NCI-H2171 treated with DMSO at 0.1 percent for 48 hours (cell line): ENCODE measurements at regions not wholly inside any gene's neighbourhood (a gene's known extent, or its start where the extent isn't known, plus 50 kb on each side); places are given as distances from the start of the nearest gene placed in this dataset.
"Not testable (repeated sequence)": the region's sequence is repeated elsewhere in the genome, so short reads cannot be mapped to it uniquely, and the experiment has no call there.

Experiments
- DNase-seq: peaks from one replicate; lab custom pipeline; 2025; lab: John Stamatoyannopoulos, UW

- DNase-seq = peak; percentile 11
Measured at GRCh38 chr22:47354668-47355387, 592.4 kb downstream of the TBC1D22A start.

GRCh38 chr22:47352920-47353700 lies 590.7 kb downstream of the TBC1D22A start:
- DNase-seq = no peak

DNA sequence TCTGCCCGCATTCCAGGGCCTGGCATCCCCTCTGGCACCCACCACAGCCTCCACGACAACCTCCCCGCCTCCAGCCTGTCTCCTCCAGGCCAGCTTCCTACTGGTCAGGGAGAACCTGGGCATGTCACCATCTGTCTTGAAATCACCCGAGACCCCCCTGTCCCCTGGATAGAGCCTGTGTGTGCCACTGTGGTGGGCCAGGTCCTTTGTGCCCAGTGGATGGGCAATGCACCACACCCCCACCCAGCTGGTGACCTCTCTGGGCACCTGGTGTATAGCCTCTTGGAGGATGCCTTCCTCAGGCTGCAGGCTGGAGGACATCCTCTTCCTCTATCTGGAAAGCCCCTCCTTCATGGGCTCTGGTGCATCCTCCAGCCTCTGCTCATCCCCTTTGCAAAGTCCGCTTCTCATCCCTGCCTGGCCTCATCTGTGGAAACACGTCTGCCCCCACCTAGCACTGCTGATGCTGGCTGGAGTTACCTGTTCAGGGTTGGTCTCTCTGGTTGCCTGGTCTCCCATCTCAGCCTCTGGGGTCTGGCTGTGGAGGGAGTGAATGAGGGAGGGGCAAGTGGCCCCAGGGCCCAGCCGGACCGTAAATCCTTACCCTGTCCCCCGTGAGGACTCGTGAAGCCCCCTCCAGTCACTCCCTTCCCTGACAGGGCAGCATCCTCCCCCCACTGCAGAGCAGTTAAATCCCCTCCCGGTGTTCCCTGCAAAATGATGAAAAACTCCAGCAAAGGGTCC lies 589.6 kb downstream of the TBC1D22A start:
- no peak for DNase-seq

DNA sequence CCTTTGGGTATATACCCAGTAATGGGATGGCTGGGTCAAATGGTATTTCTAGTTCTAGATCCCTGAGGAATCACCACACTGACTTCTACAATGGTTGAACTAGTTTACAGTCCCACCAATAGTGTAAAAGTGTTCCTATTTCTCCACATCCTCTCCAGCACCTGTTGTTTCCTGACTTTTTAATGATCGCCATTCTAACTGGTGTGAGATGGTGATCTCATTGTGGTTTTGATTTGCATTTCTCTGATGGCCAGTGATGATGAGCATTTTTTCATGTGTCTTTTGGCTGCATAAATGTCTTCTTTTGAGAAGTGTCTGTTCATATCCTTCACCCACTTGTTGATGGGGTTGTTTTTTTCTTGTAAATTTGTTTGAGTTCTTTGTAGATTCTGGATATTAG lies 583.8 kb downstream of the TBC1D22A start:
- DNase-seq = not testable (repeated sequence)

DNA sequence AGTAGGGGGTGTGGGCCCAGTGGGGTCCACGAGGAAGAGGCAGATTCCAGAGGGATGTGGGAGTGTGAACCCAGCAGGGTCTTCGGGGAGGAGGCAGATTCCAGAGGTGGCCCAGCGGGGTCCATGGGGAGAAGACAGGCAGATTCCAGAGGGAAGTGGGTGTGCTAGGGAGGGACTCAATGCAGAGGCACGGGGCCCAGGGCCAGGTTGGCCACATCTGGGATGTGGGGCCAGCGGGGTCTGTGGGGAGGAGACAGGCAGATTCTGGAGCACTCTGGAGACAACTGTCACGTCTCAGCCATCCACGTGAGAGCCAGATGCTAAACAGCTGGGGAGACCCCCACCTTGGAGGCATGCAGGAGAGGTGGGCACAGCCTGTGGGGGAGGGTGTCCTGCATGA lies 582.6 kb downstream of the TBC1D22A start:
- DNase-seq = no peak

GRCh38 chr22:47344414-47344813 lies 582.0 kb downstream of the TBC1D22A start:
- DNase-seq = no peak

- no peak for DNase-seq
Measured at GRCh38 chr22:47343611-47344010, 581.2 kb downstream of the TBC1D22A start.

GRCh38 chr22:47342446-47342845 lies 580.0 kb downstream of the TBC1D22A start:
- no peak for DNase-seq

DNA sequence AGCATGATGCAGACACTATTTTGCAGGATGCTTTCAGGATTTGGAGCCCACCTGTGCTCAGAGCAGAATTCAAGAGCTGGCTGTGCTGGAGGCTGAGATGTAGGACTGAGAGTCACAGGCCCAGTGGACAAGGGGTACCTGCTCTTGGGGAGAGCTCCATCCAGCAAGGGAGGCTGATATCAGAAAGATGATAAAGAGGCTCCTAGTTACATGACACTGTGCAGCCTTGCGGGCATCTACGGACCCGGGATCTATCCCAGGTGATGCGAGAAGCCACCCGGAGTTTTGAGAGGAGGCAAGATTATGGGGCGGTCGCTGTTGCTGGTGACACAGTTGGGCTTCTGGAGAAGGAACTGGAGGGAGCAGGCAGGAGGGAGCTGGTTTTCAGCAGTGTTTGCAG lies 579.0 kb downstream of the TBC1D22A start:
- DNase-seq = no peak

DNA sequence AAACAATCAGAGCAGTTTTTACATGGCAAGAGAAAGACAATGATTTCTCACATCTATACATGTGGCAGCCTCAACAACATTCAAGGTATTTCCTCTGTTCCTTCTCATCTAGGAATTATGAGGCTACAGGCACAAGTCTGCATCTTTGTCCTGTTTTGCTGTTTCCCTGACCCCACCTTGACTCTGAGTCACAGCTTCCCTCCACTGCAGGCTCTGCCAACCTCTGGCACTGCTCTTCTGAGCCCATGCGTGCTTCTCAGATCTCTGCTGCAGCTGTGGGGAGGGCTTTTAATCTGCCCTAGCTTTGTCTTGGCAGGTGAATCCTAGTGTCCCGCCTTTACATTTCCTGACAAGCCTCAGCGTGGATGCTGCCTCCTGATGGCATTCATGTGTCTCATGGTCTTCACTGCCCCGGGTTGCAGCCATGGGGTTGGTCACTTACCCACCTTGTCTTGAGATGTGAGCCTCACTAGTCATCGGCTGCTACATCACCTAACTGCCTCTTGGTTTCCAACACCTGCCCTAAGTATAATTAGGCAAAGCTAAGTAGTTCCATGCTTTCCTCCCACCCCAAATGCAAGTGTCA lies 578.5 kb downstream of the TBC1D22A start:
- no peak for DNase-seq

- DNase-seq = no peak
Measured at GRCh38 chr22:47337161-47337621, 574.7 kb downstream of the TBC1D22A start.

GRCh38 chr22:47335958-47336357 lies 573.5 kb downstream of the TBC1D22A start:
- no peak for DNase-seq

- no peak for DNase-seq
Measured at GRCh38 chr22:47335460-47335859, 573.0 kb downstream of the TBC1D22A start.

GRCh38 chr22:47334601-47335000 lies 572.2 kb downstream of the TBC1D22A start:
- DNase-seq = no peak

DNA sequence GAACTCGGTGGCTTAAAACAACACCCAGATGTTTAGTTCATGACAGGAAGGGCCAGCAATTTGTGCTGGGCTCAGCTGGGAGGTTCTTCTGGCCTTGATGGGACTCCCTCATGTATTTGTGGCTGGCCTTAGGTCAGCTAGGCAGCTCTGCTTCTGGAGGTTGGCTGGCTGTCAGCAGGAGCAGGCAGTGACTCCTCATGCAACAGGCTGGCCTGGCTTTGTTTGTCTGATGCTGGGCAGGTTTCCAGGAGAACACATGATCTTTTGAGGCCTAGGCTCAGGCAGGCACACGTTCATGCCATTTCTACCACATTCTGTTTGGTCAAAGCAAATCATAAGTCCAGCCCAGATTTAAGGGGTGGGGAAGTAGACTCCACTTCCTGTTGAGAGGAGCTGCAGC lies 571.2 kb downstream of the TBC1D22A start:
- peak; percentile 93 for DNase-seq

- peak; percentile 62 for DNase-seq
Measured at GRCh38 chr22:47332246-47332980, 570.0 kb downstream of the TBC1D22A start.

GRCh38 chr22:47331750-47332149 lies 569.3 kb downstream of the TBC1D22A start:
- DNase-seq = no peak

DNA sequence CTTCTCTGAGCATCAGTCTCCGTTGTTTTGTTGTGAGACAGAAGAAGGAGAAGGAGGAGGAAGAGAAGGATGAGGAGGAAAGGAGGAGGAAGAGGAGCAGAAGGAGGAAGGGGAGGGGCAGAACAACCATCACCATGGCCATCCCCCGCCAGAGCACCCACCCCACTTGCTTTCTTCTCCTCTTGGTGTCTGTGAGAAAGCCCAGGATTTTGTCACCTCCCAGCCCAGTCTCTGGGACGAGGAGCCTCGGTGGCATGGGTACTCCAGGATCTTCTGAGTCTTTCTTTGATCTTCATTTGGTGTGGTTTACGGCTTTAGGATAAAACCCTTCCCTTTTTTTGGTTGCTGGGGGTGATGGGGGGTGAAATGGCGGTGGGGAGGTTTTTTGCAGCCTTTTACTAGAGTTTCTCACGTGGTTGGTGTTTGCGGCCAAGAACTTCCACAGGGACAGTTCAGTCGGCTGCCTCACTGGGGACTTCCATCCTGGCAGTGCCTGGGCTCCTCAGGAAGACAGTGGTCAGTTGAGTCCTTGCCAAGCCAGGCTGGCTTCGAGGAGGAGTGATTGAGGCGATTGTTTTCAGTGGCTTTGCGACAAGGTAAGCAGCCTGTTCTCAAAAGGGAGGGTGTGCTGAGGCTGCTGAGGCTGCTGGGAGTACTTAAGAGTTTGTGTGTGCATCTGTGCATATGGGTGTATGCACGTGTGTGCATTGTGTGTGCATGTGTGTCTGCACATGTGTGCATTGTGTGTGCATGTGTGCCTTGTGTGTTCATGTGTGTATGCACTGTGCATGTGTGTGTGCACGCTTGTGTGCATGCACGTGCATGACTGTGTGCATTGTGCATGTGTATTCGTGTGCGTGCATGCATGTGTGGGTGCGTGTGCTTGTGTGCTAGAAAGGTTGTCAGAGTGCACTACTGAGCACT lies 567.5 kb downstream of the TBC1D22A start:
- DNase-seq = no peak

DNA sequence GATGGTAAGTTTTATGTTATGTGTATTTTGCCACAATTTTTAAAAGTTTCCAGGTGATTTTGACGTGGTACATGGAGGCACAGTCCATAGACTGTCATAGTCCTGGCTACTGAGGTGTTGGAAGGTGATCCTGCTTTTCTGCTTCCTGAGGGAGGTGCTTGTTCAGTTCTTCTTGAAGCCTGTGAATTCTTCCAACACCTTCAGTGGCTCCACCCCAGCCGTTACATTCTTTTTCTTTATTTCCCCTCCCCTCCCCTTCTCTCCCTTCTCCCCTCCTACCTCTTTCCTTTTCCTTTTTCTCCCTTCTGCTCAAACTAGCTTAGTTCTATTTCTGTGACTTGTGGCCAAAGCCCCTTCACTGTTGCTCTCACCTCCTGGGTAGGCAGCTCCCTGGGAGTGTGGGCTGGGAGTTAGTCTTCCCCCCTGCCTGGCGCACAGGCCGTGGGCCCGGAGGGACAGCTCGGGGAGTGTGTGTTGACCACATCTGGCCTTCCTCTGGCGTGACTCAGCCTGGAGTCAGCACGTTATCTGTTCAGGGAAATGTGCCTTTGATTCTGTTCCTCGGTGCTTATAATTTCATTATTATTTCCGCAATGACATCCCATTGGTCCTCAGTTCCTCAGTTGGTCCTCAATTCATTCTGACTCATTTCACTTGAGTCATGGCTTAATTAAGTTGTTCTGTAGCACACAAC lies 566.2 kb downstream of the TBC1D22A start:
- DNase-seq = no peak

- no peak for DNase-seq
Measured at GRCh38 chr22:47327241-47327640, 564.8 kb downstream of the TBC1D22A start.
